HFF-Myc (cell line): ENCODE measurements at regions not wholly inside any gene's neighbourhood (a gene's known extent, or its start where the extent isn't known, plus 50 kb on each side); places are given as distances from the start of the nearest gene placed in this dataset.

Experiments used
- DNase-seq: peaks from one replicate; pipeline ENCODE4 v3.0.0-alpha.2; 2011; ENCODE audit warnings: low read depth; ENCODE audit errors: extremely low read depth
- H3K4me3 ChIP-seq: replicated peaks from 2 replicates; pipeline ENCODE4 v1.5.1; 2011; ENCODE audit warnings: low read depth, mild to moderate bottlenecking, control low read depth, low read length
- TF ChIP-seq, protein P1 (sequence below): IDR thresholded peaks from 2 replicates; pipeline ENCODE4 v1.5.1; 2012; ENCODE audit warnings: mild to moderate bottlenecking, low read depth, low read length, control low read depth; ENCODE audit errors: missing control alignments

DNA sequence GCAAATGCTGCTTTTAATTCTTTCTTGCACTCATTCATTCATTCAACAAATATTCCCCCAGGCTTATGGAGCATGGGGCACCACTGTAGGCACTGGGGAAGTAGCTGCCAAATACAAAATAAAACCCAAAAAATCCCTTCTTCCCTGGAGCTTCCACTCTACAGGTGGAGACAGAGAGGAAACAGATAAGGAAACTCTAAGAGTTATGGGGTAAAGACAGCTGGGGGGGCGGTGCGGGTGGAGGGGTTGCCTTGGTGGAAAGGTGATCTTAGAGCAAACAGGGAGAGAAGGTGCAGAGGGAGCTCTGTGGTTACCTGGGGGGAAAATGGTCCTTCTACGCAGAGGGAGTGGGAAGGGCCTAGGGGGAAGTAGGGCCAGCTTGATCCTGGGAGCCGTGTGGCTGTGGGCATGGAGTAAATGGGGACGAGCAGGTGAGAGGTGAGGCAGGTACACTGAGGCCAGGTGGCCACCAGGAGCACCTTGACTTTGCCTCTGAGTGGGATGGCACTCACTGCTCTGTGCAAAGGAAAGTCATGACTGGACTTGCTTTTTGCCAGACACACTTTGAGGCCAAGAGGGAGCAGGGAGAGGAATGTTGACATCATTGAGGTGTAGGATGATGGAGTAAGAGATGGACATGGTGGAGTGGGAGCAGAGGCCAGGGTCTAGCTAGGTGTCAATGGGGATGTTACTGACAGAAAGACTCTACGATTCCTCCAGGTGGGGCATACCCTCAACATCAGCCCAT lies 152.0 kb downstream of the ETS2 start:
- no peak for DNase-seq
- H3K4me3 ChIP-seq: no peak overlapping the region
- TF ChIP-seq, protein P1, sequence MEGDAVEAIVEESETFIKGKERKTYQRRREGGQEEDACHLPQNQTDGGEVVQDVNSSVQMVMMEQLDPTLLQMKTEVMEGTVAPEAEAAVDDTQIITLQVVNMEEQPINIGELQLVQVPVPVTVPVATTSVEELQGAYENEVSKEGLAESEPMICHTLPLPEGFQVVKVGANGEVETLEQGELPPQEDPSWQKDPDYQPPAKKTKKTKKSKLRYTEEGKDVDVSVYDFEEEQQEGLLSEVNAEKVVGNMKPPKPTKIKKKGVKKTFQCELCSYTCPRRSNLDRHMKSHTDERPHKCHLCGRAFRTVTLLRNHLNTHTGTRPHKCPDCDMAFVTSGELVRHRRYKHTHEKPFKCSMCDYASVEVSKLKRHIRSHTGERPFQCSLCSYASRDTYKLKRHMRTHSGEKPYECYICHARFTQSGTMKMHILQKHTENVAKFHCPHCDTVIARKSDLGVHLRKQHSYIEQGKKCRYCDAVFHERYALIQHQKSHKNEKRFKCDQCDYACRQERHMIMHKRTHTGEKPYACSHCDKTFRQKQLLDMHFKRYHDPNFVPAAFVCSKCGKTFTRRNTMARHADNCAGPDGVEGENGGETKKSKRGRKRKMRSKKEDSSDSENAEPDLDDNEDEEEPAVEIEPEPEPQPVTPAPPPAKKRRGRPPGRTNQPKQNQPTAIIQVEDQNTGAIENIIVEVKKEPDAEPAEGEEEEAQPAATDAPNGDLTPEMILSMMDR: no peak

DNA sequence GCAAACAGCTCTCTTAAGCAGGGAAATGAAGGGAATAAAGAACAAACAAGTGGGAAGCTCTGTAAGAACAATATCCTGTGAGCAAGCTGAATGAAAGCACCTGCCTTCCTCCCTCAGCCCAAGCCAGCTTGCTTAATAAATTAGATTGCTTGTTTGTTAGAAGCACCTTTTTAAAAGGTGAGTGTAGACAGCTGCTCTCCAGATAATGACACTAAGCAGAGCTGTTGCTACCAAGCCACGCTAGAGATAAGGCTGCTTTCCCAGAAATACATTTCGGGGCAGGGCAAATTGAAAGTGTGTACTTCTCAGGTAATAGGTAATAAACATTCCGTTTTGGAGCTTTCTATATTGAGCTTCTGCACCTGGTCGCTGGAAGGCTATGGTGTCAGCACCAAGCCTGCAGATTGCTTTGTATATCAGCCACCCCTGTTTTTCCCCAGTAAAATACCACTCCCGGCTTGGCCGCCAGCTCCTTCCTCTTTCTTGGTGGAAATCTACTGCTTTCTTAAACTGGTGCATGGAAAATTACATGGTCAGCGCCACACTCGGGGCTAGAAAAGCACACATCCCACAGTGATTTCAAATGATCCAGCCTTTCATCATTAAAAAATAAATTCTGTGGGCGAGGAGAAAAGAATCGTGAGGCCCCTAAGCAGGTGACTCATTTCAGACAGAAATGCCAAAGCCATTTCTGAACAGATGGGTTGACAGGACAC lies 151.3 kb downstream of the ETS2 start:
- TF ChIP-seq, protein P1: no peak
- no peak for DNase-seq
- no peak overlapping the region for H3K4me3 ChIP-seq

DNA sequence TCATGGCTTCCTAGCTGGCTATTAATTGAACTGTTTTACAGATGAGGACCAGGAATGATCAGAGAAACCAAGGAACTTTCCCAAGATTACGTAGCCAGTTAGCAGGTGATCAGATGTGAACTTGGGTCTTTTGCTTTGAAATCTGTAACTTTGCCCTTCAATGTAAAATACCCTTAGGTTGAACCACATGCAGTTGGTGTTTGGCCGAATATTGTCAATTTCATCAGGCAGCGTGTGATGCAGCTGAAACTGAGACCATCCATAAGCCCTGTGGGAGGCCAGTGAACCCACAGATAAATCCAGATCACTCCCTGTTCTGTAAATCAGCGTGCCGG lies 150.8 kb downstream of the ETS2 start:
- TF ChIP-seq, protein P1: no peak
- DNase-seq: no peak
- H3K4me3 ChIP-seq: no peak overlapping the region

DNA sequence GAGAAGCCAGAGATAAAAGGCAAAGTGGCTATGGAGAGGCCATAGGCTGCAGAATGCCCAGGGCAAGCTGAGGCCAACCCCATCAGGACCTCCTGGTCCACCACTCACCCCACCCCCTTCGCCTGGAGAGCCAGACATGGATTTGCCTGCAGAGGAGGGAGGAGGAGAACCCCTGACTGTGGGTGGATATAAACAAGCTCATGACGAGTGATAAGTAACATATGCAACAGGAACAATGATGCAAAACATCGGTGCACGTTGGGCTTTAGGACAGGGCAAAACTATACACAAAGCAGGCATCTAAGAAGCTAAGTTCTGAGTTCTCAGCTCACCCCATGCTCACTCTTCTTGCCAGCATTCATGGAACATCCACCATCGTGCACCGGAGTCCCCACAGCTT lies 150.3 kb downstream of the ETS2 start:
- no peak for DNase-seq
- no peak overlapping the region for H3K4me3 ChIP-seq
- TF ChIP-seq, protein P1: no peak

DNA sequence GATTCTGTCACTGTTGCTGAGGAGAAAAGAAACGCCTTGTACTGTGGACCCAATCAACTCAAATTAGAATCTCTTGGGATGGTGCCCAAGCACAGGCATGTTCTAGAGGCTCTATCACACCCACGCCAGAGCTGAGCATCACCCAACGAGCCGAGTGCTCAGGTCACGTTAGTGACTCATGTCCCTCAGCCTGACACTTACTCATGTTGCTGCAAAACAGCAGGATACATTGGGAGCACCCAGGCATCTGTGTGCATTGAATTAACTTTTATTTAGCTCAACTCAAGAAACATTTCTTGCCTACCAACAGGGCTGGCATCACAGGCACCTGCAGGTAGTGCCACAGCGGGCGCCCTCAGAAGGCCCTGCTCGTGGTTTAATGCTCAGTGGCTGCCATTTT lies 149.8 kb downstream of the ETS2 start:
- H3K4me3 ChIP-seq: no peak overlapping the region
- DNase-seq: no peak
- TF ChIP-seq, protein P1: no peak

DNA sequence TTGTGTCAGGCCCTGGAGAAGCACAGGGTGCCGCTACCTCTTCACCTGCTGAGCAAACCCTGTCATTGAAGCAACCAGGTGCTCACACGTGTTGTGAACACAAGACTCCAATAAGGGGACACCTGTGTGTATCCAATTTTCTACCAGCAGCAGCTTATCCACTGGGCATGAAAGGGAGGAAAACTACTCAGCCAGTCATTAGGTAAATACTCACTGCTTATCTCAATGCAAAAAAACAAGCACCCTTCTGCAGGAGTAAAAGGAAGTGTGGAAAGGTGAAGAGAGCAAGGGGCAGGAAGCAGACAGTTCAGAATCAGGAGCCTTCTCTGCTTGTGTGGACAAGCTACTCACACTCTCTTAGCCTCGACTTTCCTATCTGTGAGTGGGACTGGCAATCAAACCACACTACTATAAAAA lies 148.9 kb downstream of the ETS2 start:
- DNase-seq: no peak
- TF ChIP-seq, protein P1: no peak
- no peak overlapping the region for H3K4me3 ChIP-seq
